GM11168 (cell line): ENCODE measurements at regions not wholly inside any gene's neighbourhood (a gene's known extent, or its start where the extent isn't known, plus 50 kb on each side); places are given as distances from the start of the nearest gene placed in this dataset.

Source experiments
- in situ Hi-C: fragments of 300-500 bp; cut with MboI; formaldehyde crosslinking; loops from one replicate; pipeline ENCODE4 v1.12.0; 2022; ENCODE audit warnings: low sequenced_read_pairs; ENCODE audit not compliant: unreplicated experiment

GRCh38 chr6:150711061-150711460 lies 111.4 kb downstream of the PLEKHG1 start:
- in situ Hi-C loops: no loop called here

GRCh38 chr6:150711584-150712504 lies 112.2 kb downstream of the PLEKHG1 start:
- in situ Hi-C loops: no loop called here

DNA sequence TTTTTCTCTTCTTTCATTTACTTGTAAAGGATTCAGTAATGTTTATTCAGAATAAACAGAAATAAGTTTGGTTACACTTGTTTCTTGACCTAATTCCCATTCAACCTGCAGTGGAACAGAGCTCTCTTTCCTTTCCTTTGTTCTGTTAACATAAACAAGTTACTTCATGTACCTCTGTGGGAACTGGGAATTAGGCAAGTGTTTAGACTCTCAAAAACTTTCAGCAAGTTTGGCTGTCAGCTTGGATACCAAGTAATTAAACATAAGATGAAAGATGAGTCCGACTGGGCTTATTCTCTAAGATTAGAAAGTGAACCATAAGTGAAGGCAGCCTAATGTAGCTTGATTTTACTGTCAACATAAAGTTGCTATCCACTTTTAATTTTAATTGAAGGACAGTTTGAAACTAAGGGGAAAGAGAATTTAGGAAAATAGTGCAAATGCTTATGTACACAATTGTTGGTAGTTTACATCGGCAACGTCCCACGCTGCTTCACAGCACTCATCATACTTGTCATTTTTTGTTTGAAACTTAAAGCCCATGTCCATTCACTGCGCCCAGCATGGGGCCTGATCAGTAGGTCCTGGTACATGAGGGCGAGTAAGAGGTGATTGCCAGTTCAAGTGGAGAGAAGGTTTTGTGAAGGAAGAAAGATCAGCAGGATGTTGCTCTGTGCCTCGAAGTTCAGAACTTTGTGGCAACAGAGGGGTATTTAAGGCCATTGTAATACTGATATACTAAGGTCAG lies 113.0 kb downstream of the PLEKHG1 start:
- in situ Hi-C loops: no loop called here

- in situ Hi-C loops: no loop called here
These were observed 113.8 kb downstream of the PLEKHG1 start for GRCh38 chr6:150713487-150713886.

GRCh38 chr6:150713931-150714330 lies 114.2 kb downstream of the PLEKHG1 start:
- in situ Hi-C loops: no loop called here

- in situ Hi-C loops: no loop called here
These were observed 115.4 kb downstream of the PLEKHG1 start for GRCh38 chr6:150715133-150715532.

GRCh38 chr6:150717419-150717818 lies 117.7 kb downstream of the PLEKHG1 start:
- in situ Hi-C loops: no loop called here

DNA sequence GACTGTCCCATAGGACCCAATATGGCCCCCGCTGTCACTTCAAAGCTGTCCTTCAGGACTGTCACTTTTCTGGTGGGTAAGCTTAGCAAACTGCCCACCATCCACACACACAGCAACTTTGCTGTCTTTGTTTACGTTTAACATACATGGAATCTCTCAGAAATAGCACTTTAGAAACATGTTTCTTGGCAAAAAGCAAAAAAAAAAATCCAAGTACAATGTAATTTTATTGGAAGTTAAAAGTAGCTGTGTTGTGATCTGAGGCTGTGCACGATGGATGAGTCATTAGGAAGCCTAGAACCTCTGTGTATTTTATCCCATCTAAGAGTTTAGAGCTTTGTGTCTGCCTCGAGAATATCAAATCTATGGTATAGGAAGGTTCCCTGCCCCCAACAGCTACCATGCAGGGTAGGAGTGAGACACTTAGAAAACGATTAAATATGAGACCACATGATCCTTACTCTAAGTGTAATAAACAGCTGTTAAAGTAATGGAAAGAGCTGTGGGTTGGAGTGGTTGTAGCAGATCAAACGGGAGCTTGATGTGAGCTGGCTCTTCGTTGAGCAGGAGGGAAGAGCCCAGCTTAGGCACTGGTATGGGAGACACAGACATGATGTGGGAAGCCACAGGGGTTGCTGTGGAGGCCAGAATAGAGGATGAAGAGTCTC lies 119.5 kb downstream of the PLEKHG1 start:
- in situ Hi-C loops: no loop called here

DNA sequence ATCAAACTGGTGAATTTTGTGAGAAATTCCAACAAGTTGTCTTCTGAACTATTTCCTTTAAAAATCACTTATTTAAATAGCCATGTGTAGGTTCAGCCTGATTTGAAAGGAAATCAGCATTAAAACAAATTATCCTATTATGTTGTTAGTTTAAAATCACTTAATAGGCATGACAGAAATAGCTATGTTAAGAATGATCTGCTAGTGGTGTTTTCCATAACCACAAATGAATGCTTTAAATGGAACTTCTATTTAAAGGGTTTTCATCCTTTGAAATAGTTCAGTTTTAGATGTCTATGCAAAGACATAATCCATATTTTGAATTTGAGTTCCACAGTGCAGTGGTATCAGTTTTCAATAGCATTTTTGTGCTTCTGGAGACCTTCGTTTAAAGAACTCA lies 120.1 kb downstream of the PLEKHG1 start:
- in situ Hi-C loops: no loop called here

DNA sequence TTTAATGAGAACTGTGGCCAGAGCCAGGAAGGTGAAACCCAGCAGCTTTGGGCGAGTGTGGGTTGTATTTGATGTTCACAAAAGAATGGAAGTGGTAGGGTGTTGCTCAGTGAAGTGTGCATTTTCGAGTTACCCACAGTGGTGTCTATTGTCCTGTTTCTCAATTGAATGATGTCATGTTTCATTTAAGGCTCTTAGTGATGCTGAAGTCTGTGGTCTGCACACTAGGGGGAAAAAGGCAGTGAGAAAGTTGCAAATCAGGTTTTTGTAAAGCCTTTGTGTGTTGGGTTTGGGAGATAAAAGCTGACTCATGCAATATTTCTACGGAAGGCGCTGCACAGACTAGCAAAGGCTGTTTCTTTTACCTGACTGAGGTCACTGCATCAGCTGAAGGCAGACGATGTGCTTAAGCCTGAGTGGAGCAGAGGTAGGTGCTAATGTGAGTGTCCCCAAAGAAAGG lies 121.1 kb downstream of the PLEKHG1 start:
- in situ Hi-C loops: no loop called here

DNA sequence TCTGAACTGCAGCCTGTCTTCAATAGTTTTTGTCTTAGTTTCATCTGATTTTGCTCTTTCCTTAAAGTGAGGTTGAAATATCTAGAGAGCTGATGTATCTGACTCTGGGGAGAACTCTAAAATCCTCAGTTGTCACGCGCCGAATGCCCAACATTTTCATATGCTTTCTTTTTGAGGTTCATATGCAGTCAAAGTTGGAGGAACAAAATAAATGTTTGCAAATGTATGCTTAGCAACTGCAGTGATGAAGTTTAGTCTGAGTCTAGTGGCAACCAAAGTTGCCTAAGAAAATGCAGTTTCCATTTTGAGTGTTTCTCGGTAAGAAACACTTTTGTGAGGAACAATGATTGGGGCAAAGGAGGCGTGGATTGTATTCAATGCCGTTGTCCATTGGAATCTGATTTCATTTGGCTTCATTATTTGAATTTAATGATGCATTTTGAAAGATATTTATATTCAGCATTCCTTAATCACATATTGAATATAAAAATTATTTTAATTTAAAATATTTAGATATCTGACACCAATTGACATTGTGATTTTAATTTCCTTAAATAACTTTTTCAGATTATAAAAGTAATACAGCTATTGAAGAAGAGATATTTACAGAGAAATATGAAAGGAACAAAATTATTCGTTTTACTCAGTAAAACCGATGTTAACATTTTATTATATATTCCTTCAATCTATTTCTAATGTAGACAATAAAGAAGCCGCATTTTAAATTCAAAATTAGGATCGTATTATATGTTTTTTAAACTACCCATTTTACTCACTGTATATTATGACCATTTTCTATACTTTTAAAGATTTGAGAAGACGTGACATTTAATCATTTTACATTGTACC lies 122.0 kb downstream of the PLEKHG1 start:
- in situ Hi-C loops: no loop called here

- in situ Hi-C loops: no loop called here
These were observed 123.1 kb downstream of the PLEKHG1 start for GRCh38 chr6:150722614-150723344.

DNA sequence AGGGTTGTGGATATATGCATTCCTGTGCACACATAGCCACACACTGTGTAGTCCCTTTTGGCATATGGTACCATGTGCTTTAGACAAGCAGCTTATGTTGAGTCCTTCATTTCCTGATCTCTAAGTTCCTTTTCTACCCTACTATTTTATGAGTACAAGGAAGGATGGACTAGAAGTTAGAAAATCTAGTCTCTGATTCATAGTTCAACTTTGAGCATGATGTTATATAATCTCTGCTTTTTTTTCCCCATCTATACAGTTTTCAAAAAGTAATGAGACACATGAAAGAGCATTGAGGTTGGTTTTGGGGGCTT lies 123.6 kb downstream of the PLEKHG1 start:
- in situ Hi-C loops: no loop called here

DNA sequence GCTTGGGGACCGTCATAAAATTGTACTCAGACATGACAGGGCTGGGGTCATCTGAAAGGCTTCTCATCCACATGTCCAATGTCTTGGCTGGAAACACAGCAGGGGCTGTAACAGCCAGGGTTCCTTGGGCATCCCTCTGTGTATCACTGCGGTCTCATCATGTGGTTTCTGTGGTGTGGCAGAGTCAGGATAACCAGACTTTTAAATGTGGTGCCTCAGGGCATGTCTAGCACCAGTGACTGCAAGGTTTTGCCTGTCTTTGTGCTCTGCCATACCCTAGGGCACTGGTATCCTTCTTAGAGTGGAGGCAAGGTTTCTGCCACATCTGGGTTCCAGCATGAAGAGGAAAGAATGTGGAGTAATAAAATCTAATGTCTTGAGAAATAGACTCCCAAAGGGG lies 124.2 kb downstream of the PLEKHG1 start:
- in situ Hi-C loops: no loop called here

DNA sequence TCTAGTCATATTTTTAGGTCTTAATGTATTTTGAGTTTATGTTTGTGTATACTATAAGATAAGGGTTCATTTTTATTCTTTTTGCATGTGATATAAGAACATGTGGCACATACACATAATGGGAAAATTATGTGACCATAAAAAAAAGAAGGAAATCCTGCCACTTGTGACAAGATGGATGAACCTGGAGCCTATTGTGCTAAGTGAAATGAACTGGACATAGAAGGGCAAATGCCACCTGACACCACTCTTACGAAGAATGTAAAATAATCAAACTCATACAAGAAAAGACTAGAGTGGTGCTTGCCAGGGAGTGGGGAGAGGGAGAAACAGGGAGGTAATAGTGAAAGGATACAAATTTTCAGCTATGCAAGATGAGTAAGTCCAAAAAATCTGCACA lies 126.1 kb downstream of the PLEKHG1 start:
- in situ Hi-C loops: no loop called here

DNA sequence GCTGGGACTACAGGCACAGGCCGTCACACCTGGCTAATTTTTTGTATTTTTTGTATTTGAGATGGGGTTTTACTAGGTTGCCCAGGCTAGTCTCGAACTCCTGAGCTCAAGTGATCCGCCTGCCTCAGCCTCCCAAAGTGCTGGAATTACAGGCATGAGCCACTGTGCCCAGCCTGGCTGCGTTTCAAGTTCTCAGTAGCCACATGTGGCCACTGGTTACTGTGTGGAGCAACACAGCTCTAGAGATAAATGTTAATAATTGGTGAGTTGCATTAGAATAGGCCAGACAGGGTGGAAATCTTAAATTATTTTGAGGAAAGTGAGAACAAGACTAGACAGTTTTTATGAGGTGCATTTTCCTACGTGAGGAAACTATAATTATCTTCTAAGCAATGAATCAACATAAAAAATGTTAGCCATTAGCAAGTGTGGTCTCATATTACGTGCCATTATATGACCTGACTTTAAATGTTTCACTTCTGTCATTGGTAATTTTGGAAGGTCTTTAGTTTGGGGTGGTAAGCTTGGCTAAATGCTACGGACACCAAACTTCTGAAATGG lies 129.6 kb downstream of the PLEKHG1 start:
- in situ Hi-C loops: no loop called here

DNA sequence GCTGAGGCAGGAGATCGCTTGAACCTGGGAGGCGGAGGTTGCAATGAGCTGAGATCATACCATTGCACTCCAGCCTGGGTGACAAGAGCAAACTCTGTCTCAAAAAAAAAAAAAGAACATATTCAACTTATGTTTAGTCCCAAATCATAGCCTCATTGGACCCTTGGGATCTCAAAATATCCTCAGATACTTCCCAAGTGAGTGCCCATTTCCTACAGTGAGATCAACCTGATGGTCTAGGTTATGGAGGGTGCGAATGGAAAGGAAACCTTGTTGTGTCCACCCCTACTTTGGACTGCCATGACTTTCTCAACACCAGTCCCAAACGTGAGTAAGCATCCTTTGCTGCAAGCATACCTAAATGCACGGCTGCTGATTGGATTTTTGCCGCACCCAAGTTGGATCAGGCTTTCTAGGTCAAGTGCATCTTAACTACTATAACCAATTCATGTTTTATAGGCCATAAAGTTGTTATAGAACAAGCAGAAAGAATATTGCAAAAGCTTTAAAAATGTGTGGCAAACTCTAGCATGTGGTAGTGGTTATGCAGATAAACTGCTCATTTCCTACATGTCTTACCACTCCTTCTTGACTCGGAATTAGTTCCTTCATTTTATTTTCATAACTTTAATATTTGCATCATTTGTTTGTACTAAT lies 131.2 kb downstream of the PLEKHG1 start:
- in situ Hi-C loops: no loop called here

GRCh38 chr6:150732765-150733539 lies 132.6 kb upstream of the MTHFD1L start:
- in situ Hi-C loops: no loop called here
